ENCODE measurements at regions not wholly inside any gene's neighbourhood (a gene's known extent, or its start where the extent isn't known, plus 50 kb on each side); places are given as distances from the start of the nearest gene placed in this dataset.

DNA sequence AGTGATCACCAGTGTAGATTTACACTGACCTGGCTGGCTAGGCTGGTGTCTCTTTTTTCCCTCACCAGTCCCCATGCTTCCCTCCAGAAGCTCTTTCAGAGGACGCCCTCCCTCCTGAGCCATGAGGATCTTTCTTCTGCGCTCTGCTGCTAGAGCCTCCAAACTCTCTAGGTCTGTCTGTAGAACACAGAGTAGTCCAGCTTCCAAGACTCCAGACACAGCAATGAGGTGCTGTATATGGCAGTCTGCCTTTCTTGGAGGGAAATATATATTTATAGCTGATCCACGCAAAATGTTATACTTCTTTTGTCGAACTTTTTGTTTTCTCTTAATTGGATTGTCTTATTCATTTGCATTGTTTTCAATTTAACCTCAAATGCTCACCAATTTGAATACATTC is 1121.8 kb downstream of the ROBO2 start:
- TF ChIP-seq, protein P1, sequence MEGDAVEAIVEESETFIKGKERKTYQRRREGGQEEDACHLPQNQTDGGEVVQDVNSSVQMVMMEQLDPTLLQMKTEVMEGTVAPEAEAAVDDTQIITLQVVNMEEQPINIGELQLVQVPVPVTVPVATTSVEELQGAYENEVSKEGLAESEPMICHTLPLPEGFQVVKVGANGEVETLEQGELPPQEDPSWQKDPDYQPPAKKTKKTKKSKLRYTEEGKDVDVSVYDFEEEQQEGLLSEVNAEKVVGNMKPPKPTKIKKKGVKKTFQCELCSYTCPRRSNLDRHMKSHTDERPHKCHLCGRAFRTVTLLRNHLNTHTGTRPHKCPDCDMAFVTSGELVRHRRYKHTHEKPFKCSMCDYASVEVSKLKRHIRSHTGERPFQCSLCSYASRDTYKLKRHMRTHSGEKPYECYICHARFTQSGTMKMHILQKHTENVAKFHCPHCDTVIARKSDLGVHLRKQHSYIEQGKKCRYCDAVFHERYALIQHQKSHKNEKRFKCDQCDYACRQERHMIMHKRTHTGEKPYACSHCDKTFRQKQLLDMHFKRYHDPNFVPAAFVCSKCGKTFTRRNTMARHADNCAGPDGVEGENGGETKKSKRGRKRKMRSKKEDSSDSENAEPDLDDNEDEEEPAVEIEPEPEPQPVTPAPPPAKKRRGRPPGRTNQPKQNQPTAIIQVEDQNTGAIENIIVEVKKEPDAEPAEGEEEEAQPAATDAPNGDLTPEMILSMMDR (conservative IDR thresholded peaks at IDR 0.05), result no peak

DNA sequence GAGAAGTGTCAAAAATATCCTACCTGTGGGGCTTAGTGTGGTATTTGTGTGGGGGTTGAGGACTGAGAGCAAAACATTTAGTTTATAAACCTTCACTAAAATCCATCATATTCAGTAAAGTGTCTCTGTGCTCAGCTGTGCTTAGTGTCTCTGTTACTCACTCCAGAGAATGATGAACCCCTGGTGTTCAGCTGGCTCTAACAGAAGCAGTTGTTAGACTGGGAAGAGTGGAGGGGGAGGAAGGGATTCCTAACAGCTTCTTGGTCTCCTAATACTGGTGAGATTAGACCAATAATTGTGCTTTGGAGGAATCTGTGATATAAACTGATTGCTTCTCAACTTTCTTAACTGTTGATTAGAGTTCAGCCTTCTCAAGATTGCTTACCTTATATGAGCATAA is 1123.5 kb downstream of the ROBO2 start:
- Mint-ChIP-seq H3K9me3 (no peaks in the 10 kb centered on the region), H3K36me3 (no peaks in the 10 kb centered on the region), H3K4me1 (ENCODE audit: unreplicated experiment) (peaks cover 4% of the 10 kb centered on the region), H3K27me3 (no peaks in the 10 kb centered on the region), H3K4me3 (no peak overlapping the region), H3K27ac (no peak overlapping the region)
- no peak for DNase-seq (ENCODE audit: extremely low spot score, unreplicated experiment)
- TF ChIP-seq, protein P1 (conservative IDR thresholded peaks at IDR 0.05), result no peak

More for the DNA sequence above, 1121.8 kb downstream of the ROBO2 start:
- Mint-ChIP-seq H3K4me3 (no peak overlapping the region), H3K27me3 (no peaks in the 10 kb centered on the region), H3K4me1 (ENCODE audit: unreplicated experiment) (peaks cover 4% of the 10 kb centered on the region), H3K36me3 (no peaks in the 10 kb centered on the region), H3K9me3 (no peaks in the 10 kb centered on the region), H3K27ac (no peak overlapping the region)
- no peak for DNase-seq (ENCODE audit: extremely low spot score, unreplicated experiment)

DNA sequence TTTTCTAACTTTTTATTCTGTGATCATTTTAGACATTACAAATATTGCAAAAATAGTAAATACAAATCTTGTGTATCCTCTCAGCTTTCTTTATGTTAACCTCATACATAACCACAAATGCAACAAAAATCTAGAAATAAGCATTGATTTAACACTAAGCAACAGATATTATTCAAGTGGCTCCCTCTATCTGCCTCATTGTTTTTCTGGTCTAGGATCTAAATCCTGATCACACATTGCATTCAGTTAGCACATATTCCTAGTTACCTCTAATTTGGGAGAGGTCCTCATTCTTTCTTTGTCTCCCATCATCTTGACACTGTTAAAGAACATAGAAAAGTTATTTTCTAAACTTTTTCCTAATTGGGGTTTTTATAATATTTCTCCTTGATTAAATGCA is 1126.0 kb downstream of the ROBO2 start:
- Mint-ChIP-seq H3K27ac (no peak overlapping the region), H3K36me3 (no peaks in the 10 kb centered on the region), H3K4me3 (no peak overlapping the region)

DNA sequence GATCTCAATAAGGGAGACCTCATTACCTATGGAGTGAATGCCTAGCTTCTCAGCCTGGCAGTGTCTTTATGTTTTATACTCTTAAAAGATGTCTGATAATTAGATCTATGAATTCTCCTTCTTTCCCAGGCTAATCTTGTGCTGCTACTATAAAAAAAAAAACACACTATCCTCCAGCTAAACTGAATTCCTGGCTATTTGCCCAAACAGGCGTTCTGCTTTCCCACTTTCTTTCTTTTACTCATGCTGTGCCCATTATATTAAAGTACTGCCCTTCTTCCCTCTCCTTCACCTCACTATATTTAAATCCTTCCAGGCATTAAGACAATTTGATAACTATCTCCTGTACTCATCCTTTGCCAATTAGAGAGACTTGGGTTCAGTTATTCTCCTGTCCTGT is 1134.9 kb downstream of the ROBO2 start:
- no peak for DNase-seq (ENCODE audit: extremely low spot score, unreplicated experiment)
- no peaks in the 10 kb centered on the region for H3K9me3 Mint-ChIP-seq
- no peaks in the 10 kb centered on the region for H3K27me3 Mint-ChIP-seq
- no peak overlapping the region for H3K27ac Mint-ChIP-seq
- TF ChIP-seq, protein P1 (conservative IDR thresholded peaks at IDR 0.05), result no peak
- no peaks in the 10 kb centered on the region for H3K36me3 Mint-ChIP-seq
- no peak overlapping the region for H3K4me3 Mint-ChIP-seq
- no peaks in the 10 kb centered on the region for H3K4me1 Mint-ChIP-seq (ENCODE audit: unreplicated experiment)

More for the DNA sequence above, 1126.0 kb downstream of the ROBO2 start:
- TF ChIP-seq, protein P1 (conservative IDR thresholded peaks at IDR 0.05), result peak; percentile 40
- no peaks in the 10 kb centered on the region for H3K9me3 Mint-ChIP-seq
- H3K4me1 Mint-ChIP-seq (ENCODE audit: unreplicated experiment), result peaks cover 4% of the 10 kb centered on the region
- H3K27me3 Mint-ChIP-seq, result no peaks in the 10 kb centered on the region
- no peak for DNase-seq (ENCODE audit: extremely low spot score, unreplicated experiment)

DNA sequence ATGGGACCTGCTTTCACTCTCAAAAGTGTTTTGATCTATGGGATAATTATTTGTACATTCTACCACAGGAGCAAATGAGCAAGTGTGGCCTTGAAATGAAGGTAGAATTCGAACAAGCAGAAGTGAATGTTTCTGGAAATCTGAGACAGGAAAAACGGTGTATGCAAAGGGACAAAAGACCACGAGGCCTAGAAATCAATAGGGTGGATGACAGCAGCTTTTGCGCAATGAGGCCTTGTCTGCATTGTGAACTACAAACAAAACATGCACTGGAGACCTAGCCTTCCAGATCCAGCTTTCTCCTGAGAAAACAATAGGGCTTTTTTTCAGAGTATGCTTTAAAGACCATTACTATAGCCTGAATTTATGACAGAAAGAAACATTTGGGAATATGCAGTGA is 1137.0 kb downstream of the ROBO2 start:
- DNase-seq (ENCODE audit: extremely low spot score, unreplicated experiment), result no peak
- peaks cover 3% of the 10 kb centered on the region for H3K27me3 Mint-ChIP-seq
- H3K4me1 Mint-ChIP-seq (ENCODE audit: unreplicated experiment), result no peaks in the 10 kb centered on the region
- no peak overlapping the region for H3K27ac Mint-ChIP-seq
- no peak overlapping the region for H3K4me3 Mint-ChIP-seq
- no peaks in the 10 kb centered on the region for H3K9me3 Mint-ChIP-seq
- TF ChIP-seq, protein P1 (conservative IDR thresholded peaks at IDR 0.05), result no peak
- no peaks in the 10 kb centered on the region for H3K36me3 Mint-ChIP-seq

DNA sequence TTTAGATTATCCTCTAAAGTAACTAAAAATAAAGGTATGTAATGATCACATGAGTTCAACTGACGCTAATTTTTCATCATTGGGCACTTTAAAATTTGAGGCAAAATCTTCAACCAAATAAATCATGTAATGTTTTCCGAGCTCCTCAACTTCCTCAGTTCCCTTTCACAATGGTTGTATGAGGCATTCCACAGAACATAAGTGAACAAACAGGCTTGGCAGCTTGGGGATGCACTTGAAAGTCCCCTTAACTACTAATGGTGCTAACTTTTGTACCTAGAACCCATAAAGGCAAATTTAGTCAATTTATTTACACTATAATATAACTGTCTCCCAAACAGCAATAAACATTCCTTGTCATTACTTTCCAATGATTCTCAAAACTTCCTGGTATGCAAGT is 1137.9 kb downstream of the ROBO2 start:
- H3K36me3 Mint-ChIP-seq, result no peaks in the 10 kb centered on the region
- H3K4me1 Mint-ChIP-seq (ENCODE audit: unreplicated experiment), result no peaks in the 10 kb centered on the region
- no peaks in the 10 kb centered on the region for H3K9me3 Mint-ChIP-seq
- H3K27ac Mint-ChIP-seq, result no peak overlapping the region
- TF ChIP-seq, protein P1 (conservative IDR thresholded peaks at IDR 0.05), result no peak
- no peak for DNase-seq (ENCODE audit: extremely low spot score, unreplicated experiment)
- H3K4me3 Mint-ChIP-seq, result no peak overlapping the region
- peaks cover 3% of the 10 kb centered on the region for H3K27me3 Mint-ChIP-seq
